GM12892 (cell line): ENCODE measurements at regions not wholly inside any gene's neighbourhood (a gene's known extent, or its start where the extent isn't known, plus 50 kb on each side); places are given as distances from the start of the nearest gene placed in this dataset.

ENCODE experiments used
- POLR2A ChIP-seq: IDR thresholded peaks from 2 replicates; pipeline ENCODE4 v1.6.1; 2011; ENCODE audit warnings: low read depth, low read length, control low read depth
- POLR2AphosphoS5 ChIP-seq: IDR thresholded peaks from 2 replicates; pipeline ENCODE4 v1.6.1; 2011; ENCODE audit warnings: low read depth, low read length, control low read depth
- TAF1 ChIP-seq: IDR thresholded peaks from 2 replicates; pipeline ENCODE4 v1.6.1; 2011; ENCODE audit warnings: low read depth, mild to moderate bottlenecking, control low read depth, low read length, borderline replicate concordance

GRCh38 chr21:28230559-28230958 lies 762.1 kb downstream of the LTN1 start:
- TF ChIP-seq POLR2A (no peak), POLR2AphosphoS5 (no peak), TAF1 (no peak)
